ENCODE measurements at regions not wholly inside any gene's neighbourhood (a gene's known extent, or its start where the extent isn't known, plus 50 kb on each side); places are given as distances from the start of the nearest gene placed in this dataset.

GRCh38 chr20:55888685-55889084, 116.6 kb downstream of the CBLN4 start:
- H3K27ac ChIP-seq (ENCODE audit: low read depth, low read length), result no peak overlapping the region
- ChIA-PET CTCF (no interaction called here), POLR2A (no interaction called here)
- TF ChIP-seq CTCF (IDR thresholded peaks at IDR 0.05; ENCODE audit: low read depth, low read length), result no peak
- DNase-seq (ENCODE audit: low read depth, low spot score), result no peak
- H3K4me3 ChIP-seq (ENCODE audit: low read depth, low read length), result no peak overlapping the region
- no peaks in the 10 kb centered on the region for H3K27me3 ChIP-seq (ENCODE audit: control insufficient read depth, insufficient read depth, low read length)
- peaks cover 22% of the 10 kb centered on the region for H3K9me3 ChIP-seq (ENCODE audit: control insufficient read depth, insufficient read depth, low read length)

GRCh38 chr20:55882910-55883309, 122.4 kb downstream of the CBLN4 start:
- ChIA-PET POLR2A (no interaction called here), CTCF (no interaction called here)
- no peaks in the 10 kb centered on the region for H3K27me3 ChIP-seq (ENCODE audit: control insufficient read depth, insufficient read depth, low read length)
- no peak overlapping the region for H3K27ac ChIP-seq (ENCODE audit: low read depth, low read length)
- no peak for DNase-seq (ENCODE audit: low read depth, low spot score)
- H3K4me3 ChIP-seq (ENCODE audit: low read depth, low read length), result no peak overlapping the region
- H3K9me3 ChIP-seq (ENCODE audit: control insufficient read depth, insufficient read depth, low read length), result peaks cover 17% of the 10 kb centered on the region
- TF ChIP-seq CTCF (IDR thresholded peaks at IDR 0.05; ENCODE audit: low read depth, low read length), result no peak

- TF ChIP-seq CTCF (IDR thresholded peaks at IDR 0.05; ENCODE audit: low read depth, low read length), result no peak
These were observed 123.0 kb downstream of the CBLN4 start for GRCh38 chr20:55882286-55882685.

GRCh38 chr20:55881204-55881603, 124.1 kb downstream of the CBLN4 start:
- peaks cover 17% of the 10 kb centered on the region for H3K9me3 ChIP-seq (ENCODE audit: control insufficient read depth, insufficient read depth, low read length)
- no peaks in the 10 kb centered on the region for H3K27me3 ChIP-seq (ENCODE audit: control insufficient read depth, insufficient read depth, low read length)
- no peak overlapping the region for H3K27ac ChIP-seq (ENCODE audit: low read depth, low read length)
- CTCF ChIA-PET, result no interaction called here
- H3K4me3 ChIP-seq (ENCODE audit: low read depth, low read length), result no peak overlapping the region
- POLR2A ChIA-PET, result no interaction called here
- DNase-seq (ENCODE audit: low read depth, low spot score), result no peak
- no peak for TF ChIP-seq CTCF (IDR thresholded peaks at IDR 0.05; ENCODE audit: low read depth, low read length)

More at GRCh38 chr20:55882286-55882685, 123.0 kb downstream of the CBLN4 start:
- Histone ChIP-seq H3K9me3 (ENCODE audit: control insufficient read depth, insufficient read depth, low read length) (peaks cover 17% of the 10 kb centered on the region), H3K27ac (ENCODE audit: low read depth, low read length) (no peak overlapping the region), H3K4me3 (ENCODE audit: low read depth, low read length) (no peak overlapping the region), H3K27me3 (ENCODE audit: control insufficient read depth, insufficient read depth, low read length) (no peaks in the 10 kb centered on the region)
- ChIA-PET POLR2A (no interaction called here), CTCF (no interaction called here)
- DNase-seq (ENCODE audit: low read depth, low spot score), result no peak

- TF ChIP-seq CTCF (IDR thresholded peaks at IDR 0.05; ENCODE audit: low read depth, low read length), result no peak
- no peak for DNase-seq (ENCODE audit: low read depth, low spot score)
- Histone ChIP-seq H3K4me3 (ENCODE audit: low read depth, low read length) (no peak overlapping the region), H3K9me3 (ENCODE audit: control insufficient read depth, insufficient read depth, low read length) (peaks cover 16% of the 10 kb centered on the region), H3K27me3 (ENCODE audit: control insufficient read depth, insufficient read depth, low read length) (no peaks in the 10 kb centered on the region), H3K27ac (ENCODE audit: low read depth, low read length) (no peak overlapping the region)
- ChIA-PET CTCF (no interaction called here), POLR2A (no interaction called here)
These were observed 125.0 kb downstream of the CBLN4 start for GRCh38 chr20:55880361-55880760.

All from AG04450 (cell line).